SK-N-SH (cell line): ENCODE measurements at regions not wholly inside any gene's neighbourhood (a gene's known extent, or its start where the extent isn't known, plus 50 kb on each side); places are given as distances from the start of the nearest gene placed in this dataset.

Source experiments
- CTCF ChIA-PET: fragments of 300-600, 350-600 bp; formaldehyde crosslinking; extraction: SDS; loops from one replicate; lab custom pipeline; 2021; lab: Yijun Ruan, JAX
- POLR2A ChIA-PET: fragments of 350-600 bp; sonication (Branson Sonifier 250); formaldehyde crosslinking; extraction: SDS; loops from one replicate; lab custom pipeline; 2020; ENCODE audit warnings: antibody characterized with exemption, inconsistent platforms; lab: Yijun Ruan, JAX
- DNase-seq: peaks from one replicate; pipeline ENCODE4 v3.0.0; 2012
- H2AFZ ChIP-seq: fragments of 200-600 bp; sonication (generic); 2 replicates; pipeline ENCODE4 v1.8.1; 2016; ENCODE audit warnings: antibody characterized with exemption, mild to moderate bottlenecking, low read depth
- H3F3A ChIP-seq: fragments of 200-600 bp; sonication (generic); replicated peaks from 2 replicates; pipeline ENCODE3; 2016; ENCODE audit warnings: antibody characterized with exemption, mild to moderate bottlenecking; ENCODE audit not compliant: insufficient read depth
- H3K27ac ChIP-seq, 2 experiments: fragments of 200-500 bp in 1 of 2; fragments of 200-600 bp in 1 of 2; sonication (Bioruptor generic) in 1 of 2; sonication (generic), shearing (Covaris generic) in 1 of 2; 2 replicates each; pipeline versions ENCODE4 v1.5.1 to v1.6.1; 2014 to 2016; ENCODE audit warnings: low read depth in 2 of 2, inconsistent platforms in 1 of 2, low read length in 1 of 2, mild to moderate bottlenecking in 1 of 2, mixed read lengths in 1 of 2
- H3K27me3 ChIP-seq: fragments of 200-600 bp; sonication (generic), shearing (Covaris generic); 2 replicates; pipeline ENCODE4 v1.6.1; 2016; ENCODE audit warnings: mixed run types; ENCODE audit not compliant: insufficient read depth
- H3K36me3 ChIP-seq, 2 experiments: fragments of 200-500 bp in 1 of 2; fragments of 200-600 bp in 1 of 2; sonication (Bioruptor generic) in 1 of 2; sonication (generic) in 1 of 2; replicated peaks in 1 of 2; 2 replicates each; pipeline versions ENCODE3 to v1.5.1; 2014 to 2016; ENCODE audit warnings: low read length in 1 of 2, mild to moderate bottlenecking in 1 of 2; ENCODE audit not compliant: insufficient read depth in 2 of 2, control insufficient read depth in 1 of 2
- H3K4me1 ChIP-seq, 2 experiments: fragments of 200-500 bp in 1 of 2; fragments of 200-600 bp in 1 of 2; sonication (Bioruptor generic) in 1 of 2; sonication (generic), shearing (Covaris generic) in 1 of 2; 2 replicates each; pipeline versions ENCODE4 v1.5.1 to v1.6.1; 2014 to 2016; ENCODE audit warnings: low read depth in 1 of 2, low read length in 1 of 2, mixed run types in 1 of 2; ENCODE audit not compliant: insufficient read depth in 2 of 2, control insufficient read depth in 1 of 2
- H3K4me2 ChIP-seq: fragments of 200-600 bp; sonication (generic), shearing (Covaris generic); 2 replicates; pipeline ENCODE4 v1.6.1; 2017; ENCODE audit warnings: mixed run types
- H3K4me3 ChIP-seq, 2 experiments: fragments of 200-500 bp in 1 of 2; fragments of 200-600 bp in 1 of 2; sonication (Bioruptor generic) in 1 of 2; sonication (generic), shearing (Covaris generic) in 1 of 2; 2 replicates each; pipeline versions ENCODE4 v1.5.1 to v1.8.1; 2014 to 2016; ENCODE audit warnings: low read depth in 2 of 2, inconsistent platforms in 1 of 2, low read length in 1 of 2, mild to moderate bottlenecking in 1 of 2, mixed read lengths in 1 of 2, moderate library complexity in 1 of 2
- H3K79me2 ChIP-seq: fragments of 200-600 bp; sonication (generic); 2 replicates; pipeline ENCODE4 v1.8.1; 2017; ENCODE audit warnings: mild to moderate bottlenecking; ENCODE audit not compliant: insufficient read depth
- H3K9ac ChIP-seq: fragments of 200-600 bp; sonication (generic); 2 replicates; pipeline ENCODE4 v1.6.1; 2017; ENCODE audit warnings: mixed run types
- H3K9me2 ChIP-seq: fragments of 200-600 bp; sonication (generic); 2 replicates; pipeline ENCODE4 v1.6.1; 2017; ENCODE audit warnings: mixed run types
- H3K9me3 ChIP-seq: fragments of 200-600 bp; sonication (generic); 2 replicates; pipeline ENCODE4 v1.6.1; 2017; ENCODE audit warnings: mixed run types, mild to moderate bottlenecking, moderate library complexity
- H4K20me1 ChIP-seq: fragments of 200-600 bp; sonication (generic); 2 replicates; pipeline ENCODE4 v1.6.1; 2017; ENCODE audit warnings: mild to moderate bottlenecking, mixed run types; ENCODE audit not compliant: insufficient read depth
- FOSL2 ChIP-seq: IDR thresholded peaks from 2 replicates; pipeline ENCODE4 v1.4.0; 2012; ENCODE audit warnings: low read depth, mild to moderate bottlenecking, moderate library complexity, borderline replicate concordance
- GABPA ChIP-seq: IDR thresholded peaks from 2 replicates; pipeline ENCODE4 v1.4.0; 2012; ENCODE audit warnings: low read depth, mild to moderate bottlenecking
- MAX ChIP-seq: IDR thresholded peaks from 2 replicates; pipeline ENCODE4 v1.4.0; 2012; ENCODE audit warnings: low read depth
- POLR2AphosphoS5 ChIP-seq: IDR thresholded peaks from 2 replicates; pipeline ENCODE4 v1.6.1; 2012; ENCODE audit warnings: low read depth, low read length
- REST ChIP-seq: IDR thresholded peaks from 2 replicates; pipeline ENCODE4 v1.6.1; 2012; ENCODE audit warnings: mild to moderate bottlenecking, low read depth, low read length, moderate library complexity
- RXRA ChIP-seq: IDR thresholded peaks from 2 replicates; pipeline ENCODE4 v1.4.0; 2012; ENCODE audit warnings: low read depth, mild to moderate bottlenecking, borderline replicate concordance
- TCF12 ChIP-seq: IDR thresholded peaks from 2 replicates; pipeline ENCODE4 v1.4.0; 2012
- TEAD4 ChIP-seq: IDR thresholded peaks from 2 replicates; pipeline ENCODE4 v1.4.0; 2012; ENCODE audit warnings: mild to moderate bottlenecking, borderline replicate concordance; ENCODE audit not compliant: insufficient read depth
- ZBTB33 ChIP-seq: IDR thresholded peaks from 2 replicates; pipeline ENCODE4 v1.4.0; 2012; ENCODE audit warnings: low read depth, borderline replicate concordance
- WGBS: methylation state at CpG from one replicate; pipeline ENCODE4 v1.1.6; 2017; ENCODE audit warnings: low lambda C conversion rate; 5-methylcytosine and 5-hydroxymethylcytosine counted together

GRCh38 chr13:40452741-40453334, 213.6 kb downstream of the FOXO1 start:
- H3K4me2 ChIP-seq: peak overlapping the region; percentile 27; the same call in 1 of the 2 replicates
- no peak overlapping the region for H3K4me3 ChIP-seq
- H3K9me2 ChIP-seq: no peaks in the 10 kb centered on the region
- no peaks in the 10 kb centered on the region for H3K36me3 ChIP-seq
- no peaks in the 10 kb centered on the region for H4K20me1 ChIP-seq
- peak overlapping the region in 1 of 2 experiments; percentile 51; a peak in 2 of 4 replicates for H3K27ac ChIP-seq
- 70% methylated on average over 2 of the region's 3 CpGs for WGBS
- H3K4me1 ChIP-seq: no peaks in the 10 kb centered on the region
- no peaks in the 10 kb centered on the region for H3K9me3 ChIP-seq
- no peak for DNase-seq
- H3K27me3 ChIP-seq: no peaks in the 10 kb centered on the region
- H3K9ac ChIP-seq: no peak overlapping the region
- no peaks in the 10 kb centered on the region for H3F3A ChIP-seq
- no peak overlapping the region; the same call in 1 of the 2 replicates for H2AFZ ChIP-seq
- H3K79me2 ChIP-seq: no peaks in the 10 kb centered on the region
- CTCF ChIA-PET: interaction anchor here (1.6 kb wide), 1 partner anchor 9 kb away, joined by 4 read pairs; no protein-coding TSS in a partner anchor
- POLR2A ChIA-PET: no interaction called here
- TF ChIP-seq POLR2AphosphoS5 (no peak), MAX (no peak), TCF12 (no peak), GABPA (no peak), TEAD4 (no peak), FOSL2 (no peak), ZBTB33 (no peak), RXRA (no peak)

GRCh38 chr13:40453351-40454021, 213.0 kb downstream of the FOXO1 start:
- H3K9ac ChIP-seq: no peak overlapping the region
- H3K9me2 ChIP-seq: no peaks in the 10 kb centered on the region
- no peaks in the 10 kb centered on the region for H4K20me1 ChIP-seq
- no peaks in the 10 kb centered on the region for H3F3A ChIP-seq
- CTCF ChIA-PET: interaction anchor here (1.6 kb wide), 1 partner anchor 9 kb away, joined by 4 read pairs; no protein-coding TSS in a partner anchor
- no peak for DNase-seq
- POLR2A ChIA-PET: no interaction called here
- H3K4me2 ChIP-seq: peak overlapping the region; percentile 27; the same call in 1 of the 2 replicates
- no peaks in the 10 kb centered on the region for H3K27me3 ChIP-seq
- H3K9me3 ChIP-seq: no peaks in the 10 kb centered on the region
- H2AFZ ChIP-seq: no peak overlapping the region; the same call in 1 of the 2 replicates
- H3K4me3 ChIP-seq: no peak overlapping the region
- WGBS: 82% methylated on average over 6 of the region's 6 CpGs
- H3K79me2 ChIP-seq: no peaks in the 10 kb centered on the region
- H3K4me1 ChIP-seq: no peaks in the 10 kb centered on the region
- H3K27ac ChIP-seq: peak overlapping the region in 1 of 2 experiments; percentile 51; a peak in 2 of 4 replicates
- TF ChIP-seq REST (no peak), TCF12 (0 out of 2 replicates have a peak, but pooled peaks have one; percentile 6)
- TF ChIP-seq, all 33 proteins: peak for 1
- no peaks in the 10 kb centered on the region for H3K36me3 ChIP-seq
